Activated CD4-positive, CD25-positive, alpha-beta regulatory T cell treated with anti-CD3 and anti-CD28 coated beads, Interleukin-2, amount 50 U/mL, for 72 hours (primary cell): ENCODE measurements at regions not wholly inside any gene's neighbourhood (a gene's known extent, or its start where the extent isn't known, plus 50 kb on each side); places are given as distances from the start of the nearest gene placed in this dataset.
"Not testable (repeated sequence)": the region's sequence is repeated elsewhere in the genome, so short reads cannot be mapped to it uniquely, and the experiment has no call there.

ENCODE experiments used
- DNase-seq: peaks from one replicate; pipeline ENCODE4 v3.0.0; 2021

GRCh38 chr6:44036699-44037101 lies 90.6 kb downstream of the MRPL14 start:
- DNase-seq, result no peak

- DNase-seq, result no peak
These were observed 91.1 kb downstream of the MRPL14 start for GRCh38 chr6:44036196-44036595.

- DNase-seq, result no peak
These were observed 91.6 kb downstream of the MRPL14 start for GRCh38 chr6:44035621-44036020.

GRCh38 chr6:44034931-44035345 lies 92.3 kb downstream of the MRPL14 start:
- DNase-seq, result no peak

GRCh38 chr6:44034391-44034861 lies 92.8 kb downstream of the MRPL14 start:
- DNase-seq, result no peak

- DNase-seq, result no peak
These were observed 96.3 kb downstream of the MRPL14 start for GRCh38 chr6:44030812-44031454.

GRCh38 chr6:44029444-44030185 lies 97.6 kb downstream of the MRPL14 start:
- DNase-seq, result no peak

GRCh38 chr6:44028789-44029310 lies 98.4 kb downstream of the MRPL14 start:
- no peak for DNase-seq

GRCh38 chr6:44025226-44025625 lies 102.0 kb downstream of the MRPL14 start:
- DNase-seq, result no peak

GRCh38 chr6:44024574-44025219 lies 102.6 kb downstream of the MRPL14 start:
- no peak for DNase-seq

- no peak for DNase-seq
These were observed 103.4 kb downstream of the MRPL14 start for GRCh38 chr6:44023586-44024454.

GRCh38 chr6:44022671-44023352 lies 104.4 kb downstream of the MRPL14 start:
- DNase-seq, result no peak

- no peak for DNase-seq
These were observed 105.0 kb downstream of the MRPL14 start for GRCh38 chr6:44022296-44022661.

- no peak for DNase-seq
These were observed 105.5 kb downstream of the MRPL14 start for GRCh38 chr6:44021589-44022295.

GRCh38 chr6:44020664-44021425 lies 106.4 kb downstream of the MRPL14 start:
- DNase-seq, result no peak

GRCh38 chr6:44020148-44020547 lies 107.1 kb downstream of the MRPL14 start:
- no peak for DNase-seq

GRCh38 chr6:44017307-44017706 lies 109.9 kb downstream of the MRPL14 start:
- DNase-seq, result not testable (repeated sequence)

- DNase-seq, result no peak
These were observed 111.0 kb downstream of the MRPL14 start for GRCh38 chr6:44016131-44016870.

- no peak for DNase-seq
These were observed 115.2 kb downstream of the MRPL14 start for GRCh38 chr6:44012078-44012493.
